Tibial artery (tissue), 4 donors: ENCODE measurements at regions not wholly inside any gene's neighbourhood (a gene's known extent, or its start where the extent isn't known, plus 50 kb on each side); places are given as distances from the start of the nearest gene placed in this dataset.
"Not testable (repeated sequence)": the region's sequence is repeated elsewhere in the genome, so short reads cannot be mapped to it uniquely, and the experiment has no call there.

Experiments used
- DNase-seq, 2 donors: peaks; one replicate each; pipeline ENCODE4 v3.0.0-alpha.2; 2019
- H3K27ac ChIP-seq, 2 donors: fragments of 200-600 bp; sonication (generic) in 1 of 2; 1 replicate in 1 of 2; 2 replicates in 1 of 2; pipeline ENCODE4 v1.5.1; 2018 to 2019; ENCODE audit warnings: mild to moderate bottlenecking in 1 of 2
- H3K27me3 ChIP-seq, 2 donors: fragments of 200-600 bp; sonication (generic) in 1 of 2; one replicate each; pipeline versions ENCODE4 v1.5.1 to v1.6.0; 2016 to 2019
- H3K36me3 ChIP-seq, 3 donors: fragments of 200-600 bp; sonication (generic) in 2 of 3; one replicate each; pipeline ENCODE4 v1.5.1; 2016 to 2019; ENCODE audit warnings: mild to moderate bottlenecking in 2 of 3
- H3K4me1 ChIP-seq, 4 donors: fragments of 200-600 bp; sonication (generic) in 2 of 4; 1 replicate in 3 of 4; 2 replicates in 1 of 4; pipeline ENCODE4 v1.5.1; 2016 to 2019
- H3K4me3 ChIP-seq, 2 donors: fragments of 200-600 bp; sonication (generic) in 1 of 2; 1 replicate in 1 of 2; 2 replicates in 1 of 2; pipeline ENCODE4 v1.5.1; 2018 to 2019; ENCODE audit warnings: mild to moderate bottlenecking in 2 of 2
- H3K9me3 ChIP-seq, 3 donors: fragments of 200-600 bp; sonication (generic) in 1 of 3; one replicate each; pipeline ENCODE4 v1.5.1; 2016 to 2019
- intact Hi-C: fragments of 100-400 bp; cut with DNase I; formaldehyde crosslinking; loops from one replicate; pipeline ENCODE4 v1.15.0; 2023; ENCODE audit warnings: low total_unique reads
- TF ChIP-seq, protein P1 (sequence below), 2 experiments: fragments of 200-600 bp in 1 of 2; fragments of 450-650 bp in 1 of 2; IDR thresholded peaks; one replicate each; pipeline ENCODE4 v1.5.1; 2017 to 2019; ENCODE audit warnings: antibody characterized with exemption in 2 of 2, mild to moderate bottlenecking in 1 of 2, moderate library complexity in 1 of 2

DNA sequence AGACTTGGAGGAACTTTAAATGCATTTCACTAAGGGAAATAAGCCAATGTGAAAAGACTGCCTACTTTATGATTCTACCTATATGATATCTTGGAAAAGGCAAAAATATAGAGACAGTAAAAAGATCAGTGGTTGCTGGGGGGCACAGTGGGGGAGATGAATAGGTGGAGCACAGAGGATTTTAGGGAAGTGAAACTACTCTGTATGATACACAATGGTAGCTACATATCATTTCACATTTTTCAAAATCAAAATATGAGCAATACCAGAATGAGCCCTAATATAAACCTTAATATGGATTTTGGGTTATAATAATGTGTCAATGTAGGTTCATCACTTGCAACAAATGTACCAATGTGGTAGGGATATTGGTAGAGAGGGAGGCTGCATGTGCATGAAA lies 161.4 kb upstream of the HTR1E start:
- Histone ChIP-seq H3K36me3 (no peaks in the 10 kb centered on the region), H3K4me1 (no peaks in the 10 kb centered on the region), H3K4me3 (no peak overlapping the region), H3K27me3 (no peaks in the 10 kb centered on the region), H3K27ac (no peak overlapping the region), H3K9me3 (no peaks in the 10 kb centered on the region)
- no peak for DNase-seq
- intact Hi-C loops = no loop called here
- TF ChIP-seq, protein P1, sequence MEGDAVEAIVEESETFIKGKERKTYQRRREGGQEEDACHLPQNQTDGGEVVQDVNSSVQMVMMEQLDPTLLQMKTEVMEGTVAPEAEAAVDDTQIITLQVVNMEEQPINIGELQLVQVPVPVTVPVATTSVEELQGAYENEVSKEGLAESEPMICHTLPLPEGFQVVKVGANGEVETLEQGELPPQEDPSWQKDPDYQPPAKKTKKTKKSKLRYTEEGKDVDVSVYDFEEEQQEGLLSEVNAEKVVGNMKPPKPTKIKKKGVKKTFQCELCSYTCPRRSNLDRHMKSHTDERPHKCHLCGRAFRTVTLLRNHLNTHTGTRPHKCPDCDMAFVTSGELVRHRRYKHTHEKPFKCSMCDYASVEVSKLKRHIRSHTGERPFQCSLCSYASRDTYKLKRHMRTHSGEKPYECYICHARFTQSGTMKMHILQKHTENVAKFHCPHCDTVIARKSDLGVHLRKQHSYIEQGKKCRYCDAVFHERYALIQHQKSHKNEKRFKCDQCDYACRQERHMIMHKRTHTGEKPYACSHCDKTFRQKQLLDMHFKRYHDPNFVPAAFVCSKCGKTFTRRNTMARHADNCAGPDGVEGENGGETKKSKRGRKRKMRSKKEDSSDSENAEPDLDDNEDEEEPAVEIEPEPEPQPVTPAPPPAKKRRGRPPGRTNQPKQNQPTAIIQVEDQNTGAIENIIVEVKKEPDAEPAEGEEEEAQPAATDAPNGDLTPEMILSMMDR (IDR thresholded peaks at IDR 0.05) = no peak

DNA sequence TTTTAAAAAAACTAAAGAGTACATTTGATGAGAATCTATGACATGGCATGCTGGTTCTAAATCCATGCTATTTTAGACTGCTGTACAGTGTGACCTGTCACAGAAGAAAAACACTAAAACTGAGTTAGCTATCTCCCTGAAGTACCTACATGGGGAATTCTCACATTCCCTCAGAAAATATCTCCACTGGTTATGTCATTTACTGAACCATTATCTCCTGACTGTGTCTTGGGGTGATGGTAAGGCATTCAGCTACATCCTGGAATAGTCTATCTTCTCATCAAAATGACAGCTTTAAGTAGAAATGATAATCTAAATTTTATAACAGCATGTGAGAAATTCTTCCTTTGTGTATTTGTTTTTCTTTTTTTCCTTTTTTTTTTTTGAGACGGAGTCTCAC lies 172.1 kb upstream of the HTR1E start:
- Histone ChIP-seq H3K36me3 (no peaks in the 10 kb centered on the region), H3K9me3 (no peaks in the 10 kb centered on the region), H3K4me1 (no peaks in the 10 kb centered on the region), H3K27me3 (no peaks in the 10 kb centered on the region), H3K27ac (no peak overlapping the region), H3K4me3 (no peak overlapping the region)
- TF ChIP-seq, protein P1 (IDR thresholded peaks at IDR 0.05) = no peak
- DNase-seq = no peak
- intact Hi-C loops = no loop called here

DNA sequence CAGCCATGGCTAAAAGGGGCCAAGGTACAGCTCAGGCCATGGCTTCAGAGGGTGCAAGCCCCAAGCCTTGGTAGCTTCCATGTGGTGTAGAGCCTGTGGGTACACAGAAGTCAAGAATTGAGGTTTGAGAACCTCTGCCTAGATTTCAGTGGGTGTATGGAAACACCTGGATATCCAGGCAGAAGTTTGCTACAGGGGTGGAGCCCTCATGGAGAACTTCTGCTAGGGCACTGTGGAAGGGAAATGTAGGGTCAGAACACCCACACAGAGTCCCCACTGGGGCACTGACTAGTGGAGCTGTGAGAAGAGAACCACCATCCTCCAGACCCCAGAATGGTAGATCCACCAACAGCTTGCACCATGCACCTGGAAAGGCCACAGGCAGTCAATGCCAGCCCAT lies 177.4 kb upstream of the HTR1E start:
- H3K27ac ChIP-seq, H3K27me3 ChIP-seq, H3K9me3 ChIP-seq, intact Hi-C loops, H3K4me3 ChIP-seq, H3K4me1 ChIP-seq, H3K36me3 ChIP-seq, DNase-seq: not testable (repeated sequence)

DNA sequence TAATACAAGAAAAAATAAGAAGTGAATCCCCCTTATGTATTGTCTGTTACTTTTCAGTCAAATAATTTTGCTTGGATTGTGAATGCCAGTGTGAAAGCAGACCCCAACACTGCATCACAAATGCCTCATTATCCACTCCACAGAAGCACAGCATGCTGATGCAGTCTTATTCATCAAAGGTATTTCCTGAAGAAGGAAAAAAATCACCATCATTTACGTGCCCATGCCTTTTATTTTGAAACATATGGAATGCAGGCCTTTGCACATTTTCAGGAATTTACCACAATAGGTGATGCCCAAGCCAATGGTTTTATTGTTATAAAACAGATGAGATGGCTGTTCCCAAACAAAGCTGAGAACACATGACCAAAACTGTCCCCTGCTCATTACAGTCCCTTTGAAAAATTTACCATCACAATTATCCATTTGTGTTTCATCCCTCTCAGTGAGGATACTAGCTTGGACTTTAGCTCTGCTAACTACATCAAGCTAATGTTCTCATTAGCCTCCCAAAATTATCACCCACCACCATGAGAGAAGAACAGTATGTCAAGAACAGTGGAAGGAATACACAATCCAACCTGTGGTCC lies 180.6 kb upstream of the HTR1E start:
- Histone ChIP-seq H3K27ac (no peak overlapping the region), H3K9me3 (peaks cover 0 to 5% (median 0%) of the 10 kb centered on the region in 3 donors), H3K4me3 (no peak overlapping the region), H3K36me3 (no peaks in the 10 kb centered on the region), H3K4me1 (no peaks in the 10 kb centered on the region), H3K27me3 (no peaks in the 10 kb centered on the region)
- DNase-seq = no peak
- TF ChIP-seq, protein P1 (IDR thresholded peaks at IDR 0.05) = no peak
- intact Hi-C loops = no loop called here

DNA sequence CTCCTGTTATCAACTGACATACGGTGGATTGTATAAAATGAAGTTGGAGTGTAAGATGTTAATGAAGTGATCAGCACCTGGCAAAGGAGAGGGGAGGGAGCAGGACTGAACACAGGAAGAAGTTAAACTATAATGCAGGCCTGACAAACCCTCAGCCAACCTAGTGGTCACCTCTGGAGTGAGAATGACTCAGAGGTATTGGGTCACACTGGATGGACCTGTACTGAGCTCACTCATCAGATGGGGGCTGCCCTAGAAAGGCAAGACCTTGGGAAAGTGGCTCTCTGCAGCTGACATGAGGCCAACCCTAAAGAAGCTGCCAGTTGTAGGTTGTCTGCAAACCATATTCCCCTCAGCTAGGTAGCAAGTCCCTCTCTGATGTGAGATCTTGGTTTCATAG lies 193.3 kb upstream of the HTR1E start:
- H3K27me3 ChIP-seq = no peaks in the 10 kb centered on the region
- H3K4me3 ChIP-seq = no peak overlapping the region
- H3K36me3 ChIP-seq = no peaks in the 10 kb centered on the region
- no peaks in the 10 kb centered on the region for H3K9me3 ChIP-seq
- intact Hi-C loops = no loop called here
- H3K27ac ChIP-seq = no peak overlapping the region
- no peak for DNase-seq
- TF ChIP-seq, protein P1 (IDR thresholded peaks at IDR 0.05) = no peak
- no peaks in the 10 kb centered on the region for H3K4me1 ChIP-seq

DNA sequence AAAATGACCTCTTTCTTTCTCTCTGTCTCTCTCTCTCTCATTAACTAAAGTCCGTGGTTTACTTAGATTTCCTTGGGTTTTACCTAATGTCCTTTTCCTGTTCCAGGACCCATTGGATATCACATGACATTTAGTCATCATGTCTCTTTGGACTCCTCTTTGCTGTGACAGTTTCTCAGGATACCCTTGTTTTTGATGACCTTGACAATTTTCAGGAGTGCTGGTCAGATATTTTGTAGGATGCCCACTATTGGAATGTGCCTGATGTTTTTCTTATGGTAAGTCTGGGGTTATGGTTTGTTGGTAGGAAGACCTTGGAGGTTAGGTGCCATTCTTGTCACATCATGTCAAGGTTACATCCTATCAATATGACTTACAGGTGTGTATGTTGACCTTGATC lies 199.2 kb upstream of the HTR1E start:
- no peak for DNase-seq
- TF ChIP-seq, protein P1 (IDR thresholded peaks at IDR 0.05) = no peak
- H3K9me3 ChIP-seq = no peaks in the 10 kb centered on the region
- H3K4me1 ChIP-seq = no peaks in the 10 kb centered on the region
- intact Hi-C loops = no loop called here
- no peaks in the 10 kb centered on the region for H3K27me3 ChIP-seq
- H3K4me3 ChIP-seq = no peak overlapping the region
- no peak overlapping the region for H3K27ac ChIP-seq
- no peaks in the 10 kb centered on the region for H3K36me3 ChIP-seq

DNA sequence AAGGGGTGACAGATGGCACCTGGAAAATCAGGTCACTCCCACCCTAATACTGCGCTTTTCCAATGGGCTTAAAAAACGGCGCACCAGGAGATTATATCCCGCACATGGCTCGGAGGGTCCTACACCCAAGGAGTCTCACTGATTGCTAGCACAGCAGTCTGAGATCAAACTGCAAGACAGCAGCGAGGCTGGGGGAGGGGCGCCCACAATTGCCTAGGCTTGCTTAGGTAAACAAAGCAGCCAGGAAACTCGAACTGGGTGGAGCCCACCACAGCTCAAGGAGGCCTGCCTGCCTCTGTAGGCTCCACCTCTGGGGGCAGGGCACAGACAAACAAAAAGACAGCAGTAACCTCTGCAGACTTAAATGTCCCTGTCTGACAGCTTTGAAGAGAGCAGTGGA lies 205.7 kb upstream of the HTR1E start:
- H3K27ac ChIP-seq, H3K4me1 ChIP-seq, intact Hi-C loops, H3K4me3 ChIP-seq, DNase-seq, H3K27me3 ChIP-seq, H3K9me3 ChIP-seq, H3K36me3 ChIP-seq: not testable (repeated sequence)

DNA sequence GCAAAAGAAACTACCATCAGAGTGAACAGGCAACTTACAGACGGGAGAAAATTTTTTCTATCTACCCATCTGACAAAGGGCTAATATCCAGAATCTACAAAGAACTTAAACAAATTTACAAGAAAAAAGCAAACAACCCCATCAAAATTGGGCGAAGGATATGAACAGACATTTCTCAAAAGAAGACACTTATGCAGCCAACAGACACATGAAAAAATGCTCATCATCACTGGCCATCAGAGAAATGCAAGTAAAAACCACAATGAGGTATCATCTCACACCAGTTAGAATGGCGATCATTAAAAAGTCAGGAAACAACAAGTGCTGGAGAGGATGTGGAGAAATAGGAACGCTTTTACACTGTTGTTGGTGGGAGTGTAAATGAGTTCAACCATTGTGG lies 206.6 kb upstream of the HTR1E start:
- H3K27me3 ChIP-seq, intact Hi-C loops, DNase-seq, H3K9me3 ChIP-seq, H3K27ac ChIP-seq, H3K36me3 ChIP-seq, H3K4me1 ChIP-seq, H3K4me3 ChIP-seq: not testable (repeated sequence)
